Nephron (organoid): ENCODE measurements at regions not wholly inside any gene's neighbourhood (a gene's known extent, or its start where the extent isn't known, plus 50 kb on each side); places are given as distances from the start of the nearest gene placed in this dataset.

Experiments
- H3K27ac Mint-ChIP-seq, 3 experiments: 2 replicates each; pipeline ENCODE4 v1.8.0; 2020; ENCODE audit warnings: mixed read lengths in 3 of 3, mild to moderate bottlenecking in 2 of 3, moderate library complexity in 1 of 3
- H3K27me3 Mint-ChIP-seq: 2 replicates; pipeline ENCODE4 v1.8.0; 2021; ENCODE audit warnings: low read depth, mild to moderate bottlenecking, moderate library complexity, mixed read lengths
- H3K36me3 Mint-ChIP-seq: 2 replicates; pipeline ENCODE4 v1.8.0; 2020; ENCODE audit warnings: low read depth, mixed read lengths
- H3K4me1 Mint-ChIP-seq: 2 replicates; pipeline ENCODE4 v1.8.0; 2020; ENCODE audit warnings: mixed read lengths
- H3K4me3 Mint-ChIP-seq, 3 experiments: 2 replicates each; pipeline ENCODE4 v1.8.0; 2020; ENCODE audit warnings: mild to moderate bottlenecking in 3 of 3, mixed read lengths in 3 of 3, moderate library complexity in 2 of 3
- H3K9me3 Mint-ChIP-seq: 2 replicates; pipeline ENCODE4 v1.8.0; 2020; ENCODE audit warnings: mixed read lengths
- TF ChIP-seq, protein P1 (sequence below), 3 experiments: fragments of 200-600 bp; sonication (generic); IDR thresholded peaks; one replicate each; pipeline ENCODE4 v1.5.0; 2021; ENCODE audit warnings: antibody characterized with exemption in 3 of 3; ENCODE audit not compliant: unreplicated experiment in 3 of 3

DNA sequence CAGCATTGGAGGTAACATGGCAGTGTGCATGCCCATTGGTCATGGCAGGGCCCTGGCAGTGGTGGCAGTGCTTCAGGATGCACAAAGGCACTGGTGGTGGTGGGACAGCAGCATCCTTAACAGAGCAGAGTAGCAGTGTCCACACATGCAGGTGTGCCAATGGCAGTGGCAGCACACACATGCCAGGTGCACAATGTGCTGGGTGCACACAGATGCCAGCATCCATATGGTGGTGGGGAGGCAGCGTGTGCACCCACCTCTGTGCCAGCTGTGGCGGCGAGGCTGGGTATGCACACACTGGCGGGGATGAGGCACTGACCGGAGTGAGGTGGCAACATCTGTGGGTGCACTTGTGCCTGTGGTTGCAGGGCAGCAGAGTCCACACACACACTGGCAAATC lies 150.6 kb downstream of the SI start:
- Mint-ChIP-seq H3K4me1 (no peaks in the 10 kb centered on the region), H3K27ac (no peak overlapping the region), H3K36me3 (no peaks in the 10 kb centered on the region), H3K27me3 (peaks cover 5% of the 10 kb centered on the region), H3K4me3 (no peak overlapping the region), H3K9me3 (peaks cover 2% of the 10 kb centered on the region)
- TF ChIP-seq, protein P1, sequence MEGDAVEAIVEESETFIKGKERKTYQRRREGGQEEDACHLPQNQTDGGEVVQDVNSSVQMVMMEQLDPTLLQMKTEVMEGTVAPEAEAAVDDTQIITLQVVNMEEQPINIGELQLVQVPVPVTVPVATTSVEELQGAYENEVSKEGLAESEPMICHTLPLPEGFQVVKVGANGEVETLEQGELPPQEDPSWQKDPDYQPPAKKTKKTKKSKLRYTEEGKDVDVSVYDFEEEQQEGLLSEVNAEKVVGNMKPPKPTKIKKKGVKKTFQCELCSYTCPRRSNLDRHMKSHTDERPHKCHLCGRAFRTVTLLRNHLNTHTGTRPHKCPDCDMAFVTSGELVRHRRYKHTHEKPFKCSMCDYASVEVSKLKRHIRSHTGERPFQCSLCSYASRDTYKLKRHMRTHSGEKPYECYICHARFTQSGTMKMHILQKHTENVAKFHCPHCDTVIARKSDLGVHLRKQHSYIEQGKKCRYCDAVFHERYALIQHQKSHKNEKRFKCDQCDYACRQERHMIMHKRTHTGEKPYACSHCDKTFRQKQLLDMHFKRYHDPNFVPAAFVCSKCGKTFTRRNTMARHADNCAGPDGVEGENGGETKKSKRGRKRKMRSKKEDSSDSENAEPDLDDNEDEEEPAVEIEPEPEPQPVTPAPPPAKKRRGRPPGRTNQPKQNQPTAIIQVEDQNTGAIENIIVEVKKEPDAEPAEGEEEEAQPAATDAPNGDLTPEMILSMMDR (IDR thresholded peaks at IDR 0.05; ENCODE audit: unreplicated experiment in 3 of 3): no peak

DNA sequence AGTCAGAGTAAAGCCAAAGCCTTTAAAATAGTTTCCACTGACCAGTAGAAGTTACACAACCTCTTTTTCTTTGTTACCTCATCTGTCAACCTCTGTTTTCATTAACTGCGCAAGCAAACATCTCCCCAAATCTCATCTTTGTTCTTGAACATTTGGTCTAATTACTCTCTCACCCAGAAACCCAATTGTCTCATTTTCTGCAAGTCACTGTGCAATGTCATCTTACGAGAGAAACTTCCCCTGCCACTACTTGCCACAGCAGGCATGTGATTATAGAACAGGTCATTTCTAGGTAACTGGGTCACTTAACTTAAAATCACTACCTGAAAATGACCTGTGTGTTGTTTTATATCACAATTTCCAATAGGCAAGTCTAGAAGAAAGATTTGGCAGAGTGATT lies 159.4 kb downstream of the SI start:
- no peak overlapping the region for H3K4me3 Mint-ChIP-seq
- no peaks in the 10 kb centered on the region for H3K27me3 Mint-ChIP-seq
- TF ChIP-seq, protein P1 (IDR thresholded peaks at IDR 0.05; ENCODE audit: unreplicated experiment in 3 of 3): no peak
- H3K9me3 Mint-ChIP-seq: peaks cover 2% of the 10 kb centered on the region
- no peaks in the 10 kb centered on the region for H3K36me3 Mint-ChIP-seq
- H3K4me1 Mint-ChIP-seq: no peaks in the 10 kb centered on the region
- H3K27ac Mint-ChIP-seq: no peak overlapping the region

DNA sequence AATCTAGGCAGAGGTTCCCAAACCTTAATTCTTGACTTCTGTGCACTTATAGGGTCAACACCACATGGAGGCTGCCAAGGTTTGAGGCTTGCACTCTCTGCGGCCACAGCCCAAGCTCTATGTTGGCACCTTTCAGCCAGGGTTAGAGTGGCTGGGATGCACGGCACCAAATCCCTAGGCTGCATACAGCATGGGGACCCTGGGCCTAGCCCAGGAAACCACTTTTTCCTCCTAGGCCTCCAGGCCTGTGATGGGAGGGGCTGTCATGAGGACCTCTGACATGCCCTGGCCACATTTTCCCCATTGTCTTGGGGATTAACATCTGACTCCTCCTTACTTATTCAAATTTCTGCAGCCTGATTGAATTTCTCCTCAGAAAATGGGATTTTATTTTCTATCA lies 165.4 kb downstream of the SI start:
- TF ChIP-seq, protein P1 (IDR thresholded peaks at IDR 0.05; ENCODE audit: unreplicated experiment in 3 of 3): no peak
- Mint-ChIP-seq H3K27me3 (no peaks in the 10 kb centered on the region), H3K36me3 (no peaks in the 10 kb centered on the region), H3K4me1 (no peaks in the 10 kb centered on the region), H3K4me3 (no peak overlapping the region), H3K27ac (no peak overlapping the region), H3K9me3 (peaks cover 9% of the 10 kb centered on the region)

DNA sequence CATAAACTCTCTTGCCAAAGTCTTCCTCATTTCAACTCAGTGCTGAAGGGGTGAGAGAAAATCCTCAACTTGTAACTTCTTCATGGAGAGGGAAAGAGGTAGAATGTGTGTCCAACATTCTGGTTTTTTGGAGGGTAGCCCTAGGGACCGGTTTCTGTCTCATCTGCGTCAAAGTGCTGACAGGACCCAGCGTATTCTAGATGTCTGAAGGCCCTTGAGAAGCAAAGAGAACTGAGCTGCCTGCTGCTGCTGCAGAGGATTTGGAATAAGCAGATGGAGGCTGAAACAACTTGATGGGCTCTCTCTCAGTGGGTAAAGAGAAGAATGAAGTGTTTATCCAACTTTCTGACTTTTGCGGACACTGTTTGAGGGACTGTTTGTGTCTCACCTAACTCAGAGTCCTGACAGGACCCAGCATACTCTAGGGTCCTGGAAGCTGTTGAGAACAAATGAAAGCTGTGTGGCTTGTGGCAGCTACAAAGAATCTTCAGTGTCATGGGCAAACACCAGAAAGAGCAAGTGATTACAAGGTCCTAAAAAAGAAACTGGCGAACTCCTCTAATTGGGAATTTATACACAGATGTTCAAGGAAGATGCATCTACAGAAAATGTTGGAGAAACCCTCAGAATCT lies 174.4 kb downstream of the SI start:
- no peaks in the 10 kb centered on the region for H3K9me3 Mint-ChIP-seq
- H3K27me3 Mint-ChIP-seq: no peaks in the 10 kb centered on the region
- H3K4me3 Mint-ChIP-seq: no peak overlapping the region
- TF ChIP-seq, protein P1 (IDR thresholded peaks at IDR 0.05; ENCODE audit: unreplicated experiment in 3 of 3): no peak
- no peak overlapping the region for H3K27ac Mint-ChIP-seq
- no peaks in the 10 kb centered on the region for H3K4me1 Mint-ChIP-seq
- no peaks in the 10 kb centered on the region for H3K36me3 Mint-ChIP-seq

DNA sequence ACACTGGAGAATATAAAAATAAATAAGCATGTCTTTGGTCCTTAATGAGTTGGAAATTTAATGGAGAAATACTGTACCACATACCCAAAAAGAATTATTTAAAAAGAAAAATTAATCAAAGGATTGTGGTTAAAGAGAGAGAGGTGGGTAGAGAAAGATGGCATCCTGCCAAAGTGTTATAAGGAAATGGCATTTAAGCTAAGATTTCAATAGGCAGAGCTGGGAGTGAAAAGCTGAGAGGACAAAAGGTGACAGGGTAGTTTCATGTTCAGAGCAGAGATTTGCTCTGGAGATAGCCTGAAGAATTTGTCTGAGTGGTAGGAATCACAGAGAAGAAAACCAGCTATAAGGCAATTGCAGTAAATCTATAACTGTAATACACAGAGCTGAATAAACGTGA lies 181.0 kb downstream of the SI start:
- no peak overlapping the region for H3K27ac Mint-ChIP-seq
- H3K9me3 Mint-ChIP-seq: no peaks in the 10 kb centered on the region
- no peaks in the 10 kb centered on the region for H3K4me1 Mint-ChIP-seq
- TF ChIP-seq, protein P1 (IDR thresholded peaks at IDR 0.05; ENCODE audit: unreplicated experiment in 3 of 3): no peak
- H3K36me3 Mint-ChIP-seq: no peaks in the 10 kb centered on the region
- peaks cover 3% of the 10 kb centered on the region for H3K27me3 Mint-ChIP-seq
- no peak overlapping the region for H3K4me3 Mint-ChIP-seq

DNA sequence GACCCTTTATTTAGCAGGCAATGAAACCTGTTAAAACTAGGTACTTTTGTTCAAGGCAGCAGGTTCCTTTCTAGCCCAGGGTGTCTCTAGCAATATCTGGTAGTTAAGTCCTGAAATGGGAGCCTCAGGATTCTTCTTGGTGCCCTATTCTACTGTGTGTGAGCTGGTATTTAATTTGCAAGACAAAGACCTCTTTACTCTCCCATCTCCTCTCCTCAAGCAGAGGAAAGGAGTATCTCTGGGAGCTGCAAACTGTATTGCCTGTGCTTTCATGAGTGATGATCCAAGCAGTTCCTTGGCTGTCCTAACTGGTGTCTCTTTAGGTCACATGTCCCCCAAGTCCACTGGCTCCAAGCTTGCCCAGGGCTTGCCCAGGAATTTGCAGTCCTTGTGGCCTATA lies 188.2 kb downstream of the SI start:
- Mint-ChIP-seq H3K27me3 (peaks cover 7% of the 10 kb centered on the region), H3K4me1 (no peaks in the 10 kb centered on the region), H3K36me3 (no peaks in the 10 kb centered on the region), H3K9me3 (peaks cover 7% of the 10 kb centered on the region), H3K27ac (no peak overlapping the region), H3K4me3 (no peak overlapping the region)
- TF ChIP-seq, protein P1 (IDR thresholded peaks at IDR 0.05; ENCODE audit: unreplicated experiment in 3 of 3): no peak
